ENCODE measurements at regions not wholly inside any gene's neighbourhood (a gene's known extent, or its start where the extent isn't known, plus 50 kb on each side); places are given as distances from the start of the nearest gene placed in this dataset.

GRCh38 chr4:173584506-173584905 lies 54.5 kb upstream of the HAND2 start:
- no peak overlapping the region for H3K27ac ChIP-seq
- no peak for TF ChIP-seq CTCF (conservative IDR thresholded peaks at IDR 0.05)
